GM12865 (cell line): ENCODE measurements at regions not wholly inside any gene's neighbourhood (a gene's known extent, or its start where the extent isn't known, plus 50 kb on each side); places are given as distances from the start of the nearest gene placed in this dataset.

ENCODE experiments used
- DNase-seq: peaks from one replicate; pipeline ENCODE4 v3.0.0; 2010; ENCODE audit warnings: low read depth
- H3K4me3 ChIP-seq: 2 replicates; pipeline ENCODE4 v1.5.1; 2011; ENCODE audit warnings: mild to moderate bottlenecking, low read depth, low read length, control low read depth
- TF ChIP-seq, protein P1 (sequence below): IDR thresholded peaks from 2 replicates; pipeline ENCODE4 v1.5.1; 2011; ENCODE audit warnings: low read length, control low read depth, low read depth, inconsistent platforms; ENCODE audit not compliant: insufficient read depth; ENCODE audit errors: missing control alignments

DNA sequence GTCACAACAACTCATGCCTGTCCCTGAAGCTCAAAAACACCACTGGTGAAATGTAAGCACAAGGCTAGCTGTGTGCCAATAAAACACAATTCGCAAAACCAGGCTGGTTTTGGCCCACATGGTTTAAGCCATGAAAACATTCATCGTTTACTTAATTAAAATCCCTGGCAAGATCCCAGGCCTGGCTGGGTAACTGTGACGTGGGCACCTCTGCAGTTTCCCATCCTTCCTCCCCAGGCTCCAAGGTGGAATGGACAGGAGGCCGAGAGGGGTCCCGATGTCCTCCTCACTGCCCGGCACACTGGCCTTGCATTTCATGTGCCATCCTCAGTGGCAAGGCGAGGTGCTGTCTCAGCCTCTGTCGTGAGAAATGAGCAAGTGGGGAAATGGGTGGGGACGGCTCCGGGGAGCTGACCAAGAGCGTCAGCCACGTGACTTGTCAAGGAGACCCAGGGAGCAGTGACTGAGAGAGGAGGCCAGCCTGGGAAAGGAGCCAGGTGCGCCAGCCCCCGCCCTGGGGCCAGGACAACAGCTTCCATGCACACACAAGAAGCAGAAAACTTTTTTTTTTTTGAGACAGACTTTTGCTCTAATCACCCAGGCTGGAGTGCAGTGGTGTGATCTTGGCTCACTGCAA lies 153.1 kb upstream of the RAB4A start:
- DNase-seq: no peak
- TF ChIP-seq, protein P1, sequence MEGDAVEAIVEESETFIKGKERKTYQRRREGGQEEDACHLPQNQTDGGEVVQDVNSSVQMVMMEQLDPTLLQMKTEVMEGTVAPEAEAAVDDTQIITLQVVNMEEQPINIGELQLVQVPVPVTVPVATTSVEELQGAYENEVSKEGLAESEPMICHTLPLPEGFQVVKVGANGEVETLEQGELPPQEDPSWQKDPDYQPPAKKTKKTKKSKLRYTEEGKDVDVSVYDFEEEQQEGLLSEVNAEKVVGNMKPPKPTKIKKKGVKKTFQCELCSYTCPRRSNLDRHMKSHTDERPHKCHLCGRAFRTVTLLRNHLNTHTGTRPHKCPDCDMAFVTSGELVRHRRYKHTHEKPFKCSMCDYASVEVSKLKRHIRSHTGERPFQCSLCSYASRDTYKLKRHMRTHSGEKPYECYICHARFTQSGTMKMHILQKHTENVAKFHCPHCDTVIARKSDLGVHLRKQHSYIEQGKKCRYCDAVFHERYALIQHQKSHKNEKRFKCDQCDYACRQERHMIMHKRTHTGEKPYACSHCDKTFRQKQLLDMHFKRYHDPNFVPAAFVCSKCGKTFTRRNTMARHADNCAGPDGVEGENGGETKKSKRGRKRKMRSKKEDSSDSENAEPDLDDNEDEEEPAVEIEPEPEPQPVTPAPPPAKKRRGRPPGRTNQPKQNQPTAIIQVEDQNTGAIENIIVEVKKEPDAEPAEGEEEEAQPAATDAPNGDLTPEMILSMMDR: no peak
- H3K4me3 ChIP-seq: no peak overlapping the region

DNA sequence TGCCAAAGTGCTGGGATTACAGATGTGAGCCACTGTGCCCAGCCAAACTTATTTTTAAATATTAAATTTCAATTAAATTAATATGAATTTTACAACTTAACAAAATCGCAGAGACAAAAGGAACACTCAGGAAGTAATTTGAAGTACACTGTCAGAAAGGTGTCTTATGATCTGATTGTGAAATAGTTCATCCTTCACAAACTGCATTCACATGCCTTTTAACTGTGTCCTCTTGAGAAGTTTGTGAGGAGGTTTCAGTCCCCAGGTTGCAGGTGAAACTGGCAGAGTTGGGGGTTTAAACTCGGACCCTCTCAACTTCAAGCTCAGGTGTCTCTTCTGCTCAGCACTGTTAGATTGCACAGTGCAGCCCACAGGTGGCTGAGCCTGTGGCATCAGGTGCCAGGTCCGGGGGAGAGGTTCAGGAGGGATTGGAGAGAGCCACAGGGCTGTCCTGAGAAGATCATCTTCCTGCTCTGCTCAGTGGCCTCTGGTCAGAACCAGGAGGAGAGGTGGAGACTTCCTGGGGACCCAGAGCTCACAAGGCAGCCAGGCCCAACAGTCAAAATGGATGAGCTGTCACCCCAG lies 152.3 kb upstream of the RAB4A start:
- TF ChIP-seq, protein P1: no peak

DNA sequence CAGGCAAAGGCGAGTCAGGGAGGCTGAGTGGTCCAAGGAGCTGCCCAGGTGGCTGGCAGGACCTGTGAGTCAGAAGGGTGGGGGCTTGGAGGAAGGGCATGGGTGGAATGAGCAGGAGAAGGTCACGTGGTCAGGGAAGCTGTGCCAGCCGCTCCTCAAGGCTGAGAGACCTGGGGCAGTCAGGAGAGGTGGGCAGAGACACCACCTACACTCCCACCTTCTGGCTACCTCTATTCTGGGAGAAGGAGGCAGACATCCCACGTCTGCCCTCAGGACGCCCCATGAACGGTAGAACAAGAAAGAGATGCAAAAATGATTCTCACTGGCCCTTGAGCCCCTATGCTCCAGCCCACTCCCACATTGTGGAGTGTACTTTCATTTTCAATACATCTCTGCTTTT lies 151.8 kb upstream of the RAB4A start:
- TF ChIP-seq, protein P1: no peak
- no peak overlapping the region for H3K4me3 ChIP-seq
- DNase-seq: no peak

More for the DNA sequence above, 152.3 kb upstream of the RAB4A start:
- no peak overlapping the region for H3K4me3 ChIP-seq
- no peak for DNase-seq

DNA sequence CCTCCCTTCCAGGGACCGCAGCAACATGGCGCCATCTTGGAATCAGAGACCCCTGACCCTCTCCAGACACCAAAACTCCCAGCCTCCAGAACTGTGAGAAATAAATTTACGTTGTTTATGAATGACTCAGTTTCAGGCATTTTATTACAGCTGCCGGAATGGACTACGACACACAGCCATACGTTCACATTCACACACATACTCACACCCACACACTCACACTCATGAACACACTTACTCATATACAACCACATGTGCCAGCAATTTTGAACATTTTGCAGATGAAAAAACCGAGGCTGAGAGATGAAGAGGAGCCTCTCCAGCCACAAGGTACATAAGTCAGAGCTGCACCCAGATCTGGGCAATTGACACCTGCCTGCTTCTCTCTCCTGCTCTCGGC lies 151.0 kb upstream of the RAB4A start:
- no peak overlapping the region for H3K4me3 ChIP-seq
- TF ChIP-seq, protein P1: no peak
- no peak for DNase-seq

DNA sequence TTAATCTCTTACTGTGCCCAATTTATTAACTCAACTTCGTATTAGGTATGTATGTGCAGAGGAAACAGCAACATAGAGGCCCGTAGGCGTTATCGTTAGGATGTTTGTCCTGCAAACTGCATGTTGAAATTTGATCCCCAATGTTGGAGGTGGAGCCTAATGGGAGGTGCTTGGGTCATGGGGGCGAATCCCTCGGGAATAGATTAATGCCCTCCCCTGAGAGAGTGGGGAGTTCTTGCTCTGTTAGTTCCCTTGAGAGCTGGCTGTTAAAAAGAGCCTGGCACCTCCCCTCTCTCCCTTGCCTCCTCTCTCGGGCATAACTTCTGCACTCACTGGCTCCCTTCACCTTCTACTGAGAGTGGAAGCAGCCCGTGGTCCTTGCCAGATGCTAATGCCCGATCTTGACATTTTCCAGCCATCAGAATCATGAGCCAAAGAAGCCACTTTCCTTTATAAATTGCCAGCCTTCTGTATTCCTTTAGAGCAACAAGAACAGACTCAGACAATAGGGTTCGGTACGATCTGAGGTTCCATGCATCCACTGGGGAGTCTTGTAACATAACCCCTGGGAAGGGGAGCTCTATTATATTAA lies 149.0 kb upstream of the RAB4A start:
- no peak overlapping the region for H3K4me3 ChIP-seq
- no peak for DNase-seq
- TF ChIP-seq, protein P1: no peak

DNA sequence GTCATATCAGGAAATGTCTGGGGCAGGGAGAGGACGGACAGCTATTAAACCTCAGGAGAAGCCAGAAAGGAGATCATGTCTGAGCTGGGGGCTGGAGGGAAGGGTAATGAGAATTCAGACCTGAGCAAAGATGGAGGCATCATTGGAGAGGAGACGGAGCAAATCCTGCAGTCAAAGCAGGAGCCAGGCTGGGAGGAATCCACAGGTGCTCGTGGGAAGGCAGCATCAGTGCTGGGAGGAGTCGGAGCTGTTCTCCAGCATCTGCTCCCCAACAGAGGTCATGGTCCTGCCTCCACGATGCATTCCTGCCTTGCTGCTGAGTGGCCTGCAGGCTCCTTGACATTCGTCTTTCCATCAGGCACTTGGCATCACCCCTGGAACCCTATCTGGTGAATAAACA lies 148.3 kb upstream of the RAB4A start:
- DNase-seq: no peak
- no peak overlapping the region for H3K4me3 ChIP-seq
- TF ChIP-seq, protein P1: no peak
